GM08714 (cell line): ENCODE measurements at regions not wholly inside any gene's neighbourhood (a gene's known extent, or its start where the extent isn't known, plus 50 kb on each side); places are given as distances from the start of the nearest gene placed in this dataset.

Experiments
- H3K4me3 ChIP-seq: fragments of 200-500 bp; sonication (Bioruptor generic); 2 replicates; pipeline ENCODE4 v1.5.1; 2014; ENCODE audit warnings: mild to moderate bottlenecking, low read length, inconsistent platforms
- ZNF274 ChIP-seq: IDR thresholded peaks from 2 replicates; pipeline ENCODE4 v1.6.1; 2012; ENCODE audit warnings: mild to moderate bottlenecking, low read depth, low read length

DNA sequence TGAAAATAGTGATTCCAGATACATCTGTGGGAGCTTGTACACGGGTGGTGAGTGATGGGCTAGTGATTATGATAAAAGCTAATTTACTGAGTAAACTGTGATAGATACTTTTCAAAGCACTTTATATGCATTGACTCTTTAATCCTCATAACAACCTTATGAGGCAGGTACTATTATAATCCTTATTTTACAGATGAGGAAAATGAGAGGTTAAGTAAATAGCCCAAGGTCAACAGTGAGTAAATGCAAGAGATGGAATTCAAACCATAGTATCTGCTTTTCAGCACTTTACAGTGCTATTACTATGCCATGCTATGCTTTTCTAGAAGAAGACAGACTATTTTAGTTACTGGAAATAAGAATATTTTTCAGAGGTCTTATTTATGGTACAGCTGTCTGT lies 320.9 kb upstream of the CITED2 start:
- no peak overlapping the region for H3K4me3 ChIP-seq
- no peak for TF ChIP-seq ZNF274

DNA sequence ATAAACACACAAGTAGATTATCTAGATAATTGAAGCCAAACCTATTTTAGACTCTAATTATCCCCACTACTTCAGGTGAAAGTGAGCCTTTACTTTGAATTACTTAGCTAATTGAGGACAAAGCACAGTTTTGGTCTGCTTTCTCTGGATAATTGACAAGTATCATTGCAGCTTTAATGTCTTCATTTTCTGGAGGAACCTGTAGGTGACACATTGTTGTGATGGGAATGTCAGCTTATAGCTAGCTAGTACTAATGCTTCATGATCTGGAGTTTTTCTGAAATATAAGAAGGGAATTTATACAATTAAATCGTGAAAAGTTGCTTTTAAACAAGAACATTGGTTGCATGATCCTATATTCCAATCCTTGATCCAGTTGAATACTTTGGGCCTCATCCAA lies 319.3 kb upstream of the CITED2 start:
- TF ChIP-seq ZNF274: no peak
- no peak overlapping the region for H3K4me3 ChIP-seq

DNA sequence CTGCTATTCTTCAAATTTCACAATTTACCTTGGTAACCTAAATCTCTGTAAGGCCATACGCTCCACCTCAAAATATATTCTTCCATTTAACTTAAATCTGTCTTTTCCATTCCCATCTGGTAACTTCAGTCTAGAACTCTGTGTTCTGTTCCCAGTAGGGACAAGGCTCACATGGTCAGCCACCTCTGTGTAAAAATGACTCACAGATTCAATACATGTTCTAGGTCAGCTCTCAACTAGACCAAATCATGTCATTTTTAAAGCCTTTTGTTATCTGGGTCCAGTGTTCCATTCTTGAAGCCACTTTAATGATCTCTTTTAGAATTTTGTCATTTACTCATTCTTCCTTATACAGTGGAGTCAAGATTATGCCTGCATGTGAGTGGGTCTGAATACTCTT lies 315.6 kb upstream of the CITED2 start:
- no peak for TF ChIP-seq ZNF274

DNA sequence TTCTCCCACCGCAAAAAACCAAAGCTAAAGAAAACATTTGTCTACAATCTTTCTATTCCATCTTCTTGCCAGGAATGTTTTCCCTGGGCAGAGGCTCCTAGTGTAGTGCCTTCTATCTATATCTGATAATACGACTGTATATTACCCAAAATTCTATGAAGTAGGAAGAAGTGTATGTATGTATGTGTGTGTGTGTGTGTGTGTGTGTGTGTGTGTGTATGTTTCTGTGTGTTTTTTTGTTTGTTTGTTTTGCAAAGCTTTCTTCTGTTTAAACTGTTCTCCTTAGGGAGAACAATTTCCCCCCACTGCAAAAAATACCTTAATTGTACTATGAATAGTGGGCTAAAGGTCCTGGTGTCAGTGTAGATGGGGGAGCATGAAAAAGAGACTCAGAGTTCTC lies 312.6 kb upstream of the CITED2 start:
- H3K4me3 ChIP-seq: no peak overlapping the region
- TF ChIP-seq ZNF274: no peak

More for the DNA sequence above, 315.6 kb upstream of the CITED2 start:
- no peak overlapping the region for H3K4me3 ChIP-seq

DNA sequence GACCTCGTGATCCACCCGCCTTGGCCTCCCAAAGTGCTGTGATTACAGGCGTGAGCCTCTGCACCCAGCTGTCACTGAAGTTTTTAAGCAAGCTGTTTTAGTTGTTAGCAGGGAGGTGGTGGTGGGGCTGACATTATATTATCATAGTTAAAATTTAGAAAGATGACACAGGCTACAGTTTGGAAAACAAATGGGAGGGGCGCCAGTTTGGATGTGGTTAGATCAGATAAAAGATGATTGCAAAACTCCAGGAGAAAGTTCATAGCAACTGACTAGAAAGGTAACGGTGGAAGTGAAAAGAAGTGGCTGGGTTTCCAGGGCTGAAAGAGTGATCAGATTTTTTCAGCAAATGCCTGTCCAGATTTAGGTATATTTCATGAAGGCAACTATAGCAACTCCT lies 311.9 kb upstream of the CITED2 start:
- no peak for TF ChIP-seq ZNF274
- no peak overlapping the region for H3K4me3 ChIP-seq

DNA sequence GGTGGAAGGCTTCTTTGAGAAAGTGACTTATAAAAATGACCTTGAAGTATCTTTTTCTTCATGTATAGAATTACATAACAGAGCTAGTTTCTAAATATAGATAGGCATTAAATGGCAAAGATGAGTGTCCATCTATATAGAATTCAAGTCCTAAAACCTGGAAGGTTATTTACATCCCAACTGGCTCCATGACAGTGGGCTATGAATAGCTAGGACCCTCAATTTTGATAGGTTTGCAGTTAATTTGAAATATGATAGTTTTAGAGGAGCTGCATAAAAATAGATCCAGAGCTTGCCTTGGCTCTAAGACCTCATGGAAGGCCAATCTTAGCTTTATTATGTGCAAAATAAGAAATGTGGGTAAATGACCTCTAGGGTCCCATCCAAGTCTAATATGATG lies 310.6 kb upstream of the CITED2 start:
- no peak for TF ChIP-seq ZNF274
- H3K4me3 ChIP-seq: no peak overlapping the region

DNA sequence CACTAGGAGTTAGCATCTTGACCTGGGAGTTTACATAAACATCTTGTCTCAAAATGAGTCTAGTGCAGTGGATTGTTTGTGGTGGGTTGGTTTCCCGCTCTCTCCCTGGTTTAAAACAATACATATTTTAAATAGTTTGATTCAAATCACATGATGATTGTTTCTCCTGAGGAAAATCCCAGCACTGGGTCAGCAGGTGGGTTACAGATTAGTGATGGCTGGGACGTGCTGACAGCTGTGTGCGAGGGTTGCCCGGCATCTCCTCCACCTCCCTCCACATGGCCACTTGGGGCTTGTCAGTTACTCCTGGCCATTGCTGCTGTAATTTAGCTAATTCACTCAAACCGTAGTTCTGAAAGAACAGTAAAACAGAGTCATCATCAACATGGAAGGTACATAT lies 306.4 kb upstream of the CITED2 start:
- TF ChIP-seq ZNF274: no peak
- no peak overlapping the region for H3K4me3 ChIP-seq

DNA sequence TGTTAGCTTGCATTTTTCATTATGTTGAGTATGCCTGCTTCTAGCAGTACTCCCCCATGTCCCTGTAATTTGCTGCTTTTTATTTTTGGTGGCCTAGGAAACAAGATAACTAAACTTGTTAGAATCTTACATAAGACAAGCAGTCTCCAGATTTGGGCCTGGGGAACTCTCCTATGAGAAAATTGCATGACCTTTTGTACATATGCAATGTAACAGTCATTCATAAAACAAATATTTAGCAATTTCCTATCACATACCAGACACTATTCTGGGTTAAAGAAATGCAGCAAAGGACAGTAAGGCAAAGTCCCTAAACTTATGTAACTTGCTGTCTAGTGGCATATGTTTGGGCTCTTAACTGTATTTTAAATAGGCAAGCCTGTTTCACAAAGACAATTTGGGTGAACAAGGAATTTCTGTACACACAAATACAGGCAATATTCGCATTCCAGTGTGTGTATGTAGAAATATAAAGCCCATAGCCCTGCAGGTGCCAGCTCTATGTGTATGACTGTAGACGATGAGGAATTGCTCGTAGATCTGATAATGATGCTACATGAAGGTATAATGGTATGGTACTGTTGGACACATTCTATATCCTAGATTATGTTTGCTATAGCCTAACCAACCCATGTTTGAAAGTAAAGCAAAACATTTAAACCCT lies 305.2 kb upstream of the CITED2 start:
- no peak overlapping the region for H3K4me3 ChIP-seq
- no peak for TF ChIP-seq ZNF274

DNA sequence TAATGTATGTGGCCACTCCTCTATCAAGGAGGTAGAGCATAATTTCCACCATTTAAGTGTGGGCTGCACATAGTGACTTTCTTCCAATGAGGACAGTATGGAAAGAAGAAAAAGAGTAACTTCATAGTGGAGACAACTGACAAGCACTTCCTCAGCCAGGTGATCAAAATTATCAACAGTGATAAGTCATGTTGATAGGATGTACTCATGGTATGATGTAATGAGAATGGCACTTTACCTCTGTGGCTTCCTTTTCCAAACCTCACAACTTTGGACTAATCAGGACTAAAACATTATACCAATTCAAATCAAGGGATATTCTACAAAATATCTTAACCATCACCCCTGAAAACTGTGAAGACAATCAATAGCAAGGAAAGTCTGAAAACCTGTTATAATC lies 302.3 kb upstream of the CITED2 start:
- TF ChIP-seq ZNF274: no peak
- no peak overlapping the region for H3K4me3 ChIP-seq

DNA sequence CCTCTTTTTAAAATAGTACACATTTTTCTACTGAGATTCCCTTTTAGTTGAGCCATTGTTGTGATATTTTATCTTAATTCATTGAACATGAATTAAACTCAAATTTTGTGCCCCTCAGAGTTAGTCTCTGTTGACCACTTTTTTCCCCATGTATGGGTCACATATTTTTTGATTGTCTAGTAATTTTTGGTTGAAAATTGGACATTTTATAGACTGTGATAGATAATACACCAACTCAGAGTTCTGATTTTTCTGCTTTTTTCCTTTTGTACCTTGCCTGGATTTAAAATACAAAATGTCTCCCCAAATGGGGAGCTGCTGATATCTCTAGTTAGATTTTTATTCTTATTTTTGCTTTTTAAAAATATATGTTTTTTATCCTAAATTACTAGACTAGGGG lies 291.8 kb upstream of the CITED2 start:
- H3K4me3 ChIP-seq: no peak overlapping the region
- no peak for TF ChIP-seq ZNF274

DNA sequence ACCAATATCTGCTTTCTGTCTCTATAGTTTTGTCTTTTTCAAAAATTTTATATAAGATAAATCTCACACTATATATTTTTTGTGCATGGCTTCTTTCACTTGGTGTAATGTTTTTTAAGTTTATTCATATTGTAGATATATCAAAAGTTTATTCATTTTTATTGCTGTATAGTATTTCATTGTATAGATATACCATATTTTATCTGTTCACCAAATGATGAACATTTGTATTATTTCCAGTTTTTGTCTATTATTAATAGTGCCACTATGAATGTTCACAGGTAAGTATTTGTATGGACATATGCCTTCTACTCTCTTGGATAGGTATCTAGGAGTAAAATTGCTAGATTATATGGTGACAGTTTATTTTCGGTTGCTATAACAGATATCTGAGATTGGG lies 289.5 kb upstream of the CITED2 start:
- no peak overlapping the region for H3K4me3 ChIP-seq
- TF ChIP-seq ZNF274: no peak

DNA sequence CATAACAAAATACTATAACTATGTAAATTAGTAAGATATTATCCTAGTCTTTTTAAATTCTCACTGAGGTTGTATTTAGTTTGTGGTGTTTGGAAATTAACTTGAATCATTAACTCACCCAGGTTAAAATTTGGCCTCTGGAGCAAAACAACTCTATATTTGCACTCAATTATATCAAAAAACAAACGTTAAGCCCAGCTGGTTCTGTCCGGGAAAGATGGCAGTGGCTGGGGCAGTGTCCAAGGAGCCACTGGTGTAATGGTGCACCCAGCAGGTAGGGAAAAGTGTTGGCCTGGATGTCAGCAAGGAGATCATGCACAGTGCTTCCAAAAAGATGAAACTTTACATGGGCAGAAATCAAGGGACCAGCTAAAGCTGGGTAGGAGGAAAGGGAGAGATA lies 285.3 kb upstream of the CITED2 start:
- H3K4me3 ChIP-seq: no peak overlapping the region
- TF ChIP-seq ZNF274: no peak

DNA sequence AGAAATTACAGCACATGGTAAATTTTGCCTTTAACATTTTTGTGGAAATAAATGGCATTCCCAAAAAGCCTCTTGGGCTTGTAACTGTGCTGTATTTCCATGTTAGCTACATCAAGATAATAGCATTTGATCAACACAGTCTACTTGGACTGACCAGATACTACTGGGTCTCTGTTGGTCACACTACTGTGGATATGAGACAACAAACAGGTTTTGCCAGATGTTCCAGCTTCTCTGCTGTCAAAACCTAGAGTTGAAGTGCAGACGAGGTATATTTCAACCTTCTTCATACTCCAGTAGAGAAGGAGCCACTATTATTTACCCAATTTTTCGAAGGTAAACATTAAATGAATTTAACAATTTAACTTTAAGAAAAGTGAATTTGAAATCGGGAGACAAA lies 284.7 kb upstream of the CITED2 start:
- no peak for TF ChIP-seq ZNF274
- H3K4me3 ChIP-seq: no peak overlapping the region

DNA sequence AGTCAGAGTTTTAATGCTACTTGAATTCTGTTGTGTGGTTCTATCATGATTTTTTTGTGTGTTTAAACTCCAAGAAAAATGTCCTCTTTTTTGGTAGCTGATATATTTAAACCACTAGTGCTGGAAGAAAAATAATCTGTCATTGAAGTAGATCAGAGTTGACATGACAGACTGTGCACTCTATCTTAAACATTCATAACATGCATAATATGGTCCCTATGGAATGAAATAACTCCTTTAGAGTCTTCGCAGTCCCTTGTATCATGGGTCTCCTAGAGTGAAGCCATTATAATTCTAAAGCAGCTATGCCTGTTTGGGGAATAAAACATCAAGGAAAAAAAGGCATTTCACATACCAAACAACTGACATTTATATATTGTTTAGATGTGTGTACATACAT lies 282.7 kb upstream of the CITED2 start:
- no peak overlapping the region for H3K4me3 ChIP-seq
- no peak for TF ChIP-seq ZNF274

DNA sequence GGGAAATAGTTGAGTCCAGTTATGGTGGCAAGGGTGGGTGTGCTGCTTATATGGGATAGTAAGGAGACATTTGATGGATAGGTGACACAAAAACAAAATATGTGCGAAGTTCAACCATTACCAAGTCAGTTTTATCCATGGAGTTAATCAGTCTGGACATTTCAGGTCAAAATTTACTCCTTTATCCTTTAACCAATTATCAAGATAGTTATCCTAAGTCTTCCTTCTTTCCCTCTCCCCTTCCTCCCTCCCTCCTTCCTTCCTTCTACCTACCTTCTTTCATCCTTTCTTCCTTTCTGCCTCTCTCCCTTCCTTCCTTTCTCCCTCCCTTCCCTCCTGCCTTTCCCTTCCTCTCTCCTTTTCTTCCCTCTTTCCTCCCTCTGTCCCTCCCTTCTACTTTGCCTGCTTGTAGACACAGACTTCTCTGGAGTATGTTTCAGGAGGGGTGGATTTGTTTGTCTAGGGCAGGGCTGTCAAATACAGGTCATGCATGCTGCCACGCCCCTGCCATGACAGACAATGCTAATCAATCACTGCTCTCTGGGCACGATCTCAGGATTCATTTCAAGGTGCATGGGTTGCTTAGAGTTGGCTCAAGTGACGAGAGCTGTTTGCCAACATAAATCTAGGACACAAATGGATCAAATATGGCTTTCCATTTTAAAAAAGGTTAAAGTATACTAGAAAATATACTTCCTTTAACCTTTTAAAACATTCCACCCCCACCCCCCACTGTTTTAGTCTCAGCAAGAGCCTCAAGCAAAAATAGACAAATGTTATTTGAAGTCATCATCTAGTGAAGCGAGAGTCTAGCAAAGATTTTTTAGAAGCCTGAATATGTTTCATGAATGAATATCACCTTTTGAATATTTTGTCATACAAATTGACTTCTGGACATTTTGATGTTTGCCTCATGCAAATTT lies 281.6 kb upstream of the CITED2 start:
- TF ChIP-seq ZNF274: no peak
- no peak overlapping the region for H3K4me3 ChIP-seq
